Adrenal gland (tissue), 9 donors: ENCODE measurements at regions not wholly inside any gene's neighbourhood (a gene's known extent, or its start where the extent isn't known, plus 50 kb on each side); places are given as distances from the start of the nearest gene placed in this dataset.

Experiments
- DNase-seq, 7 donors: peaks; one replicate each; pipeline ENCODE4 v3.0.0-alpha.2; 2019 to 2020
- H3K27ac ChIP-seq, 5 donors: fragments of 200-600 bp; sonication (generic) in 4 of 5; 1 replicate in 3 of 5; 2 replicates in 2 of 5; pipeline versions ENCODE4 v1.5.1 to v1.8.0; 2016 to 2020; ENCODE audit warnings: mild to moderate bottlenecking in 1 of 5
- H3K27me3 ChIP-seq: fragments of 200-600 bp; 2 replicates; pipeline ENCODE4 v1.8.0; 2021
- H3K36me3 ChIP-seq, 2 donors: fragments of 200-600 bp; replicated peaks in 1 of 2; 1 replicate in 1 of 2; 2 replicates in 1 of 2; pipeline versions ENCODE4 v1.5.1 to v1.8.0; 2018 to 2022
- H3K4me1 ChIP-seq, 2 donors: fragments of 200-600 bp; replicated peaks in 1 of 2; 1 replicate in 1 of 2; 2 replicates in 1 of 2; pipeline versions ENCODE4 v1.5.1 to v1.8.0; 2018 to 2021
- H3K4me3 ChIP-seq, 4 donors: fragments of 200-600 bp; sonication (generic) in 3 of 4; one replicate each; pipeline ENCODE4 v1.5.1; 2016 to 2018
- H3K9me3 ChIP-seq, 3 donors: fragments of 200-600 bp; sonication (generic) in 1 of 3; replicated peaks in 1 of 3; 1 replicate in 2 of 3; 2 replicates in 1 of 3; pipeline versions ENCODE4 v1.5.1 to v1.8.0; 2016 to 2021
- CTCF ChIP-seq, 6 experiments: fragments of 450-650 bp in 4 of 6; fragments of 200-600 bp in 2 of 6; sonication (generic) in 1 of 6; IDR thresholded peaks; 1 replicate in 5 of 6; 2 replicates in 1 of 6; pipeline versions ENCODE4 v1.5.1 to v1.8.0; 2016 to 2021; ENCODE audit warnings: antibody characterized with exemption in 6 of 6, mild to moderate bottlenecking in 2 of 6, moderate library complexity in 1 of 6
- POLR2A ChIP-seq, 2 donors: fragments of 450-650 bp; IDR thresholded peaks; one replicate each; pipeline ENCODE4 v1.6.1; 2017; ENCODE audit warnings: antibody characterized with exemption in 2 of 2, mild to moderate bottlenecking in 2 of 2, moderate library complexity in 1 of 2
- WGBS, 4 donors: extraction: QIAGEN DNeasy Blood & Tissue Kit in 2 of 4; methylation state at CpG; one replicate each; pipeline versions ENCODE4 v1.1.5 to v1.1.7; 2013 to 2017; 5-methylcytosine and 5-hydroxymethylcytosine counted together
- intact Hi-C, 2 donors: fragments of 100-400 bp; cut with DNase I; formaldehyde crosslinking; loops; one replicate each; pipeline versions ENCODE4 v1.14.1 to v1.15.0; 2022 to 2023
- donor health status: healthy with polysubstance abuse.
- donor health status: Bipolar disorder and iron deficiency.
- donor health status: DM: yes; HTN: yes; CAD: no.
- donor health status: DM: no; HTN: no; CAD: no.
- donor health status: DM: no; HTN: no; CAD: no.

- no peak for TF ChIP-seq CTCF (IDR thresholded peaks at IDR 0.05)
- no peak for TF ChIP-seq POLR2A (IDR thresholded peaks at IDR 0.05)
- H3K36me3 ChIP-seq, result no peaks in the 10 kb centered on the region
- H3K4me3 ChIP-seq, result no peak overlapping the region
- H3K27ac ChIP-seq, result no peak overlapping the region
- 66 to 71% (median 69%) methylated on average over 10 of the region's 10 CpGs for WGBS, 4 donors
- DNase-seq, result no peak
- intact Hi-C loops, result no loop called here
- no peaks in the 10 kb centered on the region for H3K27me3 ChIP-seq
- H3K4me1 ChIP-seq, result peaks cover 0 to 15% of the 10 kb centered on the region in 2 donors
- no peaks in the 10 kb centered on the region for H3K9me3 ChIP-seq
Observed at GRCh38 chr1:29467989-29468900, 231.9 kb downstream of the PTPRU start.

- no peak for DNase-seq
- TF ChIP-seq CTCF (IDR thresholded peaks at IDR 0.05) (no peak), POLR2A (IDR thresholded peaks at IDR 0.05) (no peak)
- Histone ChIP-seq H3K27ac (no peak overlapping the region), H3K36me3 (no peaks in the 10 kb centered on the region), H3K27me3 (no peaks in the 10 kb centered on the region), H3K4me1 (peaks cover 0 to 10% of the 10 kb centered on the region in 2 donors), H3K9me3 (no peaks in the 10 kb centered on the region), H3K4me3 (no peak overlapping the region)
- intact Hi-C loops, result no loop called here
- WGBS, 4 donors, result 58 to 77% (median 75%) methylated on average over 2 to 3 of the region's 3 CpGs
Observed at GRCh38 chr1:29466258-29466657, 229.9 kb downstream of the PTPRU start.

GRCh38 chr1:29465755-29466154 is 229.4 kb downstream of the PTPRU start:
- H3K36me3 ChIP-seq, result no peaks in the 10 kb centered on the region
- H3K4me1 ChIP-seq, result peaks cover 0 to 10% of the 10 kb centered on the region in 2 donors
- no peaks in the 10 kb centered on the region for H3K27me3 ChIP-seq
- intact Hi-C loops, result no loop called here
- no peak overlapping the region for H3K4me3 ChIP-seq
- DNase-seq, result no peak
- TF ChIP-seq POLR2A (IDR thresholded peaks at IDR 0.05), result no peak
- TF ChIP-seq CTCF (IDR thresholded peaks at IDR 0.05), result no peak
- no peaks in the 10 kb centered on the region for H3K9me3 ChIP-seq
- 73 to 82% (median 75%) methylated on average over 4 of the region's 4 CpGs for WGBS, 4 donors
- no peak overlapping the region for H3K27ac ChIP-seq

- 78 to 87% (median 82%) methylated on average over 6 to 7 of the region's 7 CpGs for WGBS, 4 donors
- TF ChIP-seq POLR2A (IDR thresholded peaks at IDR 0.05) (no peak), CTCF (IDR thresholded peaks at IDR 0.05) (no peak)
- intact Hi-C loops, result no loop called here
- no peak for DNase-seq
- H3K27me3 ChIP-seq, result no peaks in the 10 kb centered on the region
- no peaks in the 10 kb centered on the region for H3K4me1 ChIP-seq
- no peak overlapping the region for H3K4me3 ChIP-seq
- no peaks in the 10 kb centered on the region for H3K36me3 ChIP-seq
- no peaks in the 10 kb centered on the region for H3K9me3 ChIP-seq
- H3K27ac ChIP-seq, result no peak overlapping the region
Observed at GRCh38 chr1:29462096-29462495, 225.8 kb downstream of the PTPRU start.
